ENCODE measurements at regions not wholly inside any gene's neighbourhood (a gene's known extent, or its start where the extent isn't known, plus 50 kb on each side); places are given as distances from the start of the nearest gene placed in this dataset.

- no peak overlapping the region for H3K4me2 ChIP-seq (ENCODE audit: low read depth, low read length)
- H2AFZ ChIP-seq (ENCODE audit: low read length): no peak overlapping the region
- DNase-seq (ENCODE audit: low spot score) (no peak), FAIRE-seq (no peak), ATAC-seq (no peak)
- WGBS (ENCODE audit: low lambda C conversion rate): 13% methylated on average over 4 of the region's 4 CpGs
- H3K9me3 ChIP-seq (ENCODE audit: low read length): no peaks in the 10 kb centered on the region
- POLR2A ChIA-PET: no interaction called here
- no peaks in the 10 kb centered on the region for H4K20me1 ChIP-seq (ENCODE audit: insufficient read depth, low read length)
- no peaks in the 10 kb centered on the region for H3K4me1 ChIP-seq (ENCODE audit: insufficient read depth, low read length)
- H3K9ac ChIP-seq (ENCODE audit: insufficient read depth, low read depth, low read length): no peak overlapping the region
- CTCF ChIA-PET (ENCODE audit: low intra/inter-chr PET ratio, low total read pairs): no interaction called here
- intact Hi-C loops (cut with micrococcal nuclease; ENCODE audit: unreplicated experiment) (no loop called here), in situ Hi-C loops (cut with HindIII; ENCODE audit: extremely low pct_ligation_motif_present, low pct_unique_long_range_greater_than_20kb) (no loop called here)
- no peak overlapping the region for H3K4me3 ChIP-seq (replicated peaks in 1 of 3; ENCODE audit: insufficient read depth in 1 of 3, low read depth in 2 of 3, low read length in 3 of 3)
- no peak overlapping the region for H3K27ac ChIP-seq (ENCODE audit: extremely low read length, insufficient read depth, low read length)
- no peaks in the 10 kb centered on the region for H3K79me2 ChIP-seq (ENCODE audit: insufficient read depth, low read length)
- H3K36me3 ChIP-seq (replicated peaks in 1 of 2; ENCODE audit: control insufficient read depth in 1 of 2, insufficient read depth in 2 of 2, low read length in 2 of 2): no peaks in the 10 kb centered on the region
- BruUV-seq (replicated peaks): no TSS peak
- no peak for TF ChIP-seq STAT6 (CRISPR knock-in tag; IDR thresholded peaks at IDR 0.05; ENCODE audit: borderline replicate concordance)
- no peak for TF ChIP-seq NFKBIZ (CRISPR knock-in tag; IDR thresholded peaks at IDR 0.05)
- TF ChIP-seq HIVEP1 (CRISPR knock-in tag; IDR thresholded peaks at IDR 0.05): no peak
- TF ChIP-seq MXD4 (CRISPR knock-in tag; IDR thresholded peaks at IDR 0.05): no peak
- TF ChIP-seq ZNF878 (CRISPR knock-in tag; IDR thresholded peaks at IDR 0.05): no peak
- TF ChIP-seq ZNF567 (CRISPR knock-in tag; IDR thresholded peaks at IDR 0.05; ENCODE audit: borderline replicate concordance): no peak
- no peaks in the 10 kb centered on the region for H3K27me3 ChIP-seq (ENCODE audit: control insufficient read depth in 1 of 2, insufficient read depth in 2 of 2, low read length in 2 of 2)
Measured at GRCh38 chr7:54629771-54630170, 87.6 kb downstream of the VSTM2A start.

GRCh38 chr7:54622696-54623309 lies 80.6 kb downstream of the VSTM2A start:
- Histone ChIP-seq H2AFZ (ENCODE audit: low read length) (no peak overlapping the region), H3K27ac (ENCODE audit: extremely low read length, insufficient read depth, low read length) (no peak overlapping the region), H3K4me2 (ENCODE audit: low read depth, low read length) (no peak overlapping the region)

More at GRCh38 chr7:54622696-54623309, 80.6 kb downstream of the VSTM2A start:
- intact Hi-C loops (cut with micrococcal nuclease; ENCODE audit: unreplicated experiment) (no loop called here), in situ Hi-C loops (cut with HindIII; ENCODE audit: extremely low pct_ligation_motif_present, low pct_unique_long_range_greater_than_20kb) (no loop called here)
- no peaks in the 10 kb centered on the region for H3K4me1 ChIP-seq (ENCODE audit: insufficient read depth, low read length)
- WGBS (ENCODE audit: low lambda C conversion rate): 5% methylated on average over 3 of the region's 3 CpGs
- no peaks in the 10 kb centered on the region for H3K79me2 ChIP-seq (ENCODE audit: insufficient read depth, low read length)
- no peak for DNase-seq (ENCODE audit: low spot score)
- no peaks in the 10 kb centered on the region for H4K20me1 ChIP-seq (ENCODE audit: insufficient read depth, low read length)
- no peak overlapping the region for H3K4me3 ChIP-seq (replicated peaks in 1 of 3; ENCODE audit: insufficient read depth in 1 of 3, low read depth in 2 of 3, low read length in 3 of 3)
- ChIA-PET CTCF (ENCODE audit: low intra/inter-chr PET ratio, low total read pairs) (no interaction called here), POLR2A (no interaction called here)
- FAIRE-seq: no peak
- H3K27me3 ChIP-seq (ENCODE audit: control insufficient read depth in 1 of 2, insufficient read depth in 2 of 2, low read length in 2 of 2): no peaks in the 10 kb centered on the region
- H3K9me3 ChIP-seq (ENCODE audit: low read length): no peaks in the 10 kb centered on the region
- no peak overlapping the region for H3K9ac ChIP-seq (ENCODE audit: insufficient read depth, low read depth, low read length)
- ATAC-seq: no peak
- BruUV-seq (replicated peaks): no TSS peak
- TF ChIP-seq SNAPC4 (CRISPR knock-in tag; IDR thresholded peaks at IDR 0.05) (no peak), MAF1 (CRISPR knock-in tag; IDR thresholded peaks at IDR 0.05; ENCODE audit: borderline replicate concordance) (no peak), WIZ (CRISPR knock-in tag; IDR thresholded peaks at IDR 0.05) (no peak), MNT (IDR thresholded peaks at IDR 0.05) (peak; percentile 95)
- no peaks in the 10 kb centered on the region for H3K36me3 ChIP-seq (replicated peaks in 1 of 2; ENCODE audit: control insufficient read depth in 1 of 2, insufficient read depth in 2 of 2, low read length in 2 of 2)

Measured in HepG2 (cell line).